Neural progenitor cell (in vitro differentiated cells): ENCODE measurements at regions not wholly inside any gene's neighbourhood (a gene's known extent, or its start where the extent isn't known, plus 50 kb on each side); places are given as distances from the start of the nearest gene placed in this dataset.

Source experiments
- DNase-seq: peaks from one replicate; pipeline ENCODE4 v3.0.0-alpha.2; 2016; ENCODE audit warnings: low spot score
- H2AFZ ChIP-seq: fragments of 200-600 bp; sonication (generic); replicated peaks from 2 replicates; pipeline ENCODE4 v1.6.1; 2016; ENCODE audit warnings: antibody characterized with exemption
- H3F3A ChIP-seq: fragments of 200-600 bp; sonication (generic); 2 replicates; pipeline ENCODE4 v1.6.1; 2016; ENCODE audit warnings: antibody characterized with exemption, low read depth
- H3K27ac ChIP-seq: fragments of 200-600 bp; sonication (generic); 2 replicates; pipeline ENCODE4 v1.5.1; 2016; ENCODE audit warnings: mild to moderate bottlenecking
- H3K27me3 ChIP-seq: fragments of 200-600 bp; sonication (generic); 2 replicates; pipeline ENCODE4 v1.6.1; 2016; ENCODE audit warnings: mild to moderate bottlenecking, moderate library complexity
- H3K36me3 ChIP-seq: fragments of 200-600 bp; sonication (generic); 2 replicates; pipeline ENCODE4 v1.5.1; 2016
- H3K4me1 ChIP-seq: fragments of 200-600 bp; sonication (generic); 2 replicates; pipeline ENCODE4 v1.6.1; 2016; ENCODE audit warnings: mixed run types
- H3K4me2 ChIP-seq: fragments of 200-600 bp; sonication (generic); 2 replicates; pipeline ENCODE4 v1.6.1; 2016
- H3K4me3 ChIP-seq: fragments of 200-600 bp; sonication (generic); 2 replicates; pipeline ENCODE4 v1.5.1; 2016
- H3K79me2 ChIP-seq: fragments of 200-600 bp; sonication (generic); 2 replicates; pipeline ENCODE4 v1.6.1; 2016; ENCODE audit warnings: low read depth
- H3K9ac ChIP-seq: fragments of 200-600 bp; sonication (generic); 2 replicates; pipeline ENCODE4 v1.6.1; 2016
- H3K9me3 ChIP-seq: fragments of 200-600 bp; sonication (generic); 2 replicates; pipeline ENCODE4 v1.5.1; 2016; ENCODE audit warnings: low read depth
- H4K20me1 ChIP-seq: fragments of 200-600 bp; sonication (generic); 2 replicates; pipeline ENCODE4 v1.6.1; 2016; ENCODE audit warnings: low read depth
- H3K27ac Mint-ChIP-seq: 3 replicates; pipeline ENCODE4 v1.8.0; 2021; ENCODE audit warnings: mixed read lengths
- H3K27me3 Mint-ChIP-seq: 2 replicates; pipeline ENCODE4 v1.8.0; 2022; ENCODE audit warnings: low read depth, mild to moderate bottlenecking, inconsistent platforms, moderate library complexity, mixed read lengths; ENCODE audit not compliant: insufficient read depth
- H3K36me3 Mint-ChIP-seq: 3 replicates; pipeline ENCODE4 v1.8.0; 2021; ENCODE audit warnings: mixed read lengths
- H3K4me1 Mint-ChIP-seq: 3 replicates; pipeline ENCODE4 v1.8.0; 2021; ENCODE audit warnings: mixed read lengths
- H3K4me3 Mint-ChIP-seq: 3 replicates; pipeline ENCODE4 v1.8.0; 2021; ENCODE audit warnings: mild to moderate bottlenecking, moderate library complexity, mixed read lengths
- H3K9me3 Mint-ChIP-seq: 3 replicates; pipeline ENCODE4 v1.8.0; 2020; ENCODE audit warnings: mixed read lengths
- CTCF ChIP-seq: fragments of 200-600 bp; sonication (generic); IDR thresholded peaks from 2 replicates; pipeline ENCODE4 v1.5.1; 2017; ENCODE audit warnings: antibody characterized with exemption, mild to moderate bottlenecking
- EZH2 ChIP-seq: fragments of 200-600 bp; sonication (generic); IDR thresholded peaks from 2 replicates; pipeline ENCODE4 v1.6.1; 2017; ENCODE audit warnings: antibody characterized with exemption, mild to moderate bottlenecking, moderate library complexity
- EZH2phosphoT487 ChIP-seq: fragments of 200-600 bp; sonication (generic); IDR thresholded peaks from 2 replicates; pipeline ENCODE4 v1.6.1; 2017; ENCODE audit warnings: antibody characterized with exemption

- Mint-ChIP-seq H3K27ac (no peak overlapping the region), H3K27me3 (no peaks in the 10 kb centered on the region), H3K4me1 (no peaks in the 10 kb centered on the region), H3K9me3 (no peaks in the 10 kb centered on the region), H3K4me3 (no peak overlapping the region), H3K36me3 (no peaks in the 10 kb centered on the region)
- H3K9me3 ChIP-seq: no peaks in the 10 kb centered on the region
- no peak for TF ChIP-seq EZH2phosphoT487
- no peak for TF ChIP-seq EZH2
- no peak for TF ChIP-seq CTCF
- H3F3A ChIP-seq: no peaks in the 10 kb centered on the region
- peaks cover 3% of the 10 kb centered on the region for H3K4me1 ChIP-seq
- H3K36me3 ChIP-seq: no peaks in the 10 kb centered on the region
- no peak for DNase-seq
- no peak overlapping the region for H3K4me2 ChIP-seq
- no peaks in the 10 kb centered on the region for H3K79me2 ChIP-seq
- H3K4me3 ChIP-seq: no peak overlapping the region
- H4K20me1 ChIP-seq: no peaks in the 10 kb centered on the region
- no peak overlapping the region for H2AFZ ChIP-seq
- no peak overlapping the region for H3K27ac ChIP-seq
- no peaks in the 10 kb centered on the region for H3K27me3 ChIP-seq
- H3K9ac ChIP-seq: no peak overlapping the region
Observed at GRCh38 chr1:221292652-221293051, 413.4 kb downstream of the HLX start.

- Histone ChIP-seq H4K20me1 (no peaks in the 10 kb centered on the region), H3K4me2 (no peak overlapping the region), H3K27me3 (no peaks in the 10 kb centered on the region), H3K9ac (no peak overlapping the region), H3K79me2 (no peaks in the 10 kb centered on the region), H3K36me3 (no peaks in the 10 kb centered on the region), H3F3A (no peaks in the 10 kb centered on the region), H2AFZ (no peak overlapping the region), H3K9me3 (no peaks in the 10 kb centered on the region), H3K27ac (no peak overlapping the region), H3K4me3 (no peak overlapping the region), H3K4me1 (peaks cover 3% of the 10 kb centered on the region)
- Mint-ChIP-seq H3K27ac (no peak overlapping the region), H3K9me3 (no peaks in the 10 kb centered on the region), H3K36me3 (no peaks in the 10 kb centered on the region), H3K4me1 (no peaks in the 10 kb centered on the region), H3K4me3 (no peak overlapping the region), H3K27me3 (no peaks in the 10 kb centered on the region)
- no peak for DNase-seq
- TF ChIP-seq EZH2phosphoT487: no peak
- TF ChIP-seq EZH2: no peak
- no peak for TF ChIP-seq CTCF
Observed at GRCh38 chr1:221294242-221294641, 415.0 kb downstream of the HLX start.

GRCh38 chr1:221302357-221302756 is 423.1 kb downstream of the HLX start:
- H3K4me1 ChIP-seq: peaks cover 11% of the 10 kb centered on the region
- no peaks in the 10 kb centered on the region for H3K36me3 Mint-ChIP-seq
- H3K27ac Mint-ChIP-seq: no peak overlapping the region
- H3K4me2 ChIP-seq: no peak overlapping the region
- peaks cover 9% of the 10 kb centered on the region for H3F3A ChIP-seq
- no peak overlapping the region for H3K4me3 ChIP-seq
- H3K36me3 ChIP-seq: no peaks in the 10 kb centered on the region
- no peaks in the 10 kb centered on the region for H4K20me1 ChIP-seq
- no peak overlapping the region for H3K27ac ChIP-seq
- no peak overlapping the region for H3K9ac ChIP-seq
- no peaks in the 10 kb centered on the region for H3K9me3 Mint-ChIP-seq
- no peaks in the 10 kb centered on the region for H3K79me2 ChIP-seq
- no peaks in the 10 kb centered on the region for H3K27me3 ChIP-seq
- no peak overlapping the region for H3K4me3 Mint-ChIP-seq
- no peak for DNase-seq
- TF ChIP-seq CTCF: no peak
- TF ChIP-seq EZH2: no peak
- no peak for TF ChIP-seq EZH2phosphoT487
- peaks cover 20% of the 10 kb centered on the region for H3K4me1 Mint-ChIP-seq
- H3K27me3 Mint-ChIP-seq: no peaks in the 10 kb centered on the region
- peak overlapping the region; percentile 19 for H2AFZ ChIP-seq
- H3K9me3 ChIP-seq: no peaks in the 10 kb centered on the region
